Uterus (tissue), 3 donors: ENCODE measurements at regions not wholly inside any gene's neighbourhood (a gene's known extent, or its start where the extent isn't known, plus 50 kb on each side); places are given as distances from the start of the nearest gene placed in this dataset.

Experiments
- DNase-seq, 2 donors: peaks; one replicate each; pipeline ENCODE4 v3.0.0-alpha.2; 2019 to 2020
- H3K27ac ChIP-seq, 2 donors: fragments of 200-600 bp; sonication (generic); 1 replicate in 1 of 2; 2 replicates in 1 of 2; pipeline ENCODE4 v1.5.1; 2016 to 2018
- H3K27me3 ChIP-seq, 2 donors: fragments of 200-600 bp; sonication (generic); one replicate each; pipeline ENCODE4 v1.5.1; 2018 to 2019; ENCODE audit warnings: control low read depth in 1 of 2
- H3K36me3 ChIP-seq, 2 donors: fragments of 200-600 bp; sonication (generic); one replicate each; pipeline ENCODE4 v1.5.1; 2019; ENCODE audit warnings: control low read depth in 1 of 2
- H3K4me1 ChIP-seq, 2 donors: fragments of 200-600 bp; sonication (generic); one replicate each; pipeline ENCODE4 v1.5.1; 2018 to 2019; ENCODE audit warnings: control low read depth in 1 of 2
- H3K4me3 ChIP-seq, 2 donors: fragments of 200-600 bp; sonication (generic); 1 replicate in 1 of 2; 2 replicates in 1 of 2; pipeline ENCODE4 v1.5.1; 2018 to 2019; ENCODE audit warnings: mild to moderate bottlenecking in 1 of 2
- H3K9me3 ChIP-seq, 2 donors: fragments of 200-600 bp; sonication (generic); one replicate each; pipeline ENCODE4 v1.5.1; 2019; ENCODE audit warnings: control low read depth in 1 of 2
- CTCF ChIP-seq, 4 experiments: fragments of 200-600 bp in 2 of 4; fragments of 450-650 bp in 2 of 4; sonication (generic) in 2 of 4; IDR thresholded peaks; one replicate each; pipeline ENCODE4 v1.5.1; 2016 to 2019; ENCODE audit warnings: antibody characterized with exemption in 4 of 4, mild to moderate bottlenecking in 2 of 4, moderate library complexity in 1 of 4
- POLR2A ChIP-seq, 2 donors: fragments of 450-650 bp; IDR thresholded peaks; one replicate each; pipeline ENCODE4 v1.6.1; 2016; ENCODE audit warnings: antibody characterized with exemption in 2 of 2, mild to moderate bottlenecking in 1 of 2, moderate library complexity in 1 of 2
- intact Hi-C: fragments of 100-400 bp; cut with DNase I; formaldehyde crosslinking; loops from one replicate; pipeline ENCODE4 v1.15.1; 2023; ENCODE audit warnings: low total_unique reads
- donor health status: DM: yes; HTN: yes; CAD: no.

GRCh38 chr5:96275051-96275450, 158.0 kb downstream of the PCSK1 start:
- intact Hi-C loops = no loop called here

GRCh38 chr5:96265487-96265886, 167.6 kb downstream of the PCSK1 start:
- Histone ChIP-seq H3K9me3 (peaks cover 0 to 4% of the 10 kb centered on the region in 2 donors), H3K4me3 (no peak overlapping the region), H3K27me3 (no peaks in the 10 kb centered on the region), H3K27ac (no peak overlapping the region), H3K4me1 (no peaks in the 10 kb centered on the region), H3K36me3 (no peaks in the 10 kb centered on the region)
- no peak for DNase-seq
- TF ChIP-seq CTCF (IDR thresholded peaks at IDR 0.05) = no peak
- intact Hi-C loops = no loop called here

More at GRCh38 chr5:96275051-96275450, 158.0 kb downstream of the PCSK1 start:
- no peaks in the 10 kb centered on the region for H3K27me3 ChIP-seq
- TF ChIP-seq POLR2A (IDR thresholded peaks at IDR 0.05) = no peak
- H3K27ac ChIP-seq = no peak overlapping the region
- no peak overlapping the region for H3K4me3 ChIP-seq
- H3K4me1 ChIP-seq = no peaks in the 10 kb centered on the region
- H3K9me3 ChIP-seq = no peaks in the 10 kb centered on the region
- no peak for DNase-seq
- H3K36me3 ChIP-seq = no peaks in the 10 kb centered on the region

GRCh38 chr5:96264047-96264446, 169.0 kb downstream of the PCSK1 start:
- DNase-seq = no peak
- H3K9me3 ChIP-seq = peaks cover 0 to 4% of the 10 kb centered on the region in 2 donors
- H3K27ac ChIP-seq = no peak overlapping the region
- no peaks in the 10 kb centered on the region for H3K4me1 ChIP-seq
- no peaks in the 10 kb centered on the region for H3K27me3 ChIP-seq
- H3K4me3 ChIP-seq = no peak overlapping the region
- intact Hi-C loops = no loop called here
- no peak for TF ChIP-seq POLR2A (IDR thresholded peaks at IDR 0.05)
- no peak for TF ChIP-seq CTCF (IDR thresholded peaks at IDR 0.05)
- no peaks in the 10 kb centered on the region for H3K36me3 ChIP-seq

GRCh38 chr5:96262105-96262504, 170.9 kb downstream of the PCSK1 start:
- peaks cover 0 to 2% of the 10 kb centered on the region in 2 donors for H3K9me3 ChIP-seq
- intact Hi-C loops = no loop called here
- no peak overlapping the region for H3K4me3 ChIP-seq
- H3K27me3 ChIP-seq = no peaks in the 10 kb centered on the region
- no peaks in the 10 kb centered on the region for H3K36me3 ChIP-seq
- no peaks in the 10 kb centered on the region for H3K4me1 ChIP-seq
- TF ChIP-seq POLR2A (IDR thresholded peaks at IDR 0.05) (no peak), CTCF (IDR thresholded peaks at IDR 0.05) (no peak)
- no peak overlapping the region for H3K27ac ChIP-seq
- DNase-seq = no peak

- H3K9me3 ChIP-seq = no peaks in the 10 kb centered on the region
- intact Hi-C loops = no loop called here
- no peaks in the 10 kb centered on the region for H3K27me3 ChIP-seq
- no peaks in the 10 kb centered on the region for H3K4me1 ChIP-seq
- DNase-seq = no peak
- H3K27ac ChIP-seq = no peak overlapping the region
- TF ChIP-seq CTCF (IDR thresholded peaks at IDR 0.05) (no peak), POLR2A (IDR thresholded peaks at IDR 0.05) (no peak)
- H3K4me3 ChIP-seq = no peak overlapping the region
- no peaks in the 10 kb centered on the region for H3K36me3 ChIP-seq
These were observed 173.0 kb downstream of the PCSK1 start for GRCh38 chr5:96260009-96260408.

GRCh38 chr5:96259151-96259772, 173.8 kb downstream of the PCSK1 start:
- Histone ChIP-seq H3K4me3 (no peak overlapping the region), H3K27ac (no peak overlapping the region), H3K9me3 (no peaks in the 10 kb centered on the region), H3K27me3 (no peaks in the 10 kb centered on the region), H3K36me3 (no peaks in the 10 kb centered on the region), H3K4me1 (no peaks in the 10 kb centered on the region)
- intact Hi-C loops = no loop called here
- no peak for DNase-seq
- TF ChIP-seq CTCF (IDR thresholded peaks at IDR 0.05) (no peak), POLR2A (IDR thresholded peaks at IDR 0.05) (no peak)
